GM12872 (cell line): ENCODE measurements at regions not wholly inside any gene's neighbourhood (a gene's known extent, or its start where the extent isn't known, plus 50 kb on each side); places are given as distances from the start of the nearest gene placed in this dataset.

Experiments used
- CTCF ChIP-seq: IDR thresholded peaks from 3 replicates; pipeline ENCODE4 v1.5.1; 2011; ENCODE audit warnings: low read depth, mild to moderate bottlenecking, low read length, moderate library complexity; ENCODE audit not compliant: insufficient read depth

GRCh38 chr4:63049278-63049677 lies 1360.0 kb downstream of the TECRL start:
- TF ChIP-seq CTCF: no peak

DNA sequence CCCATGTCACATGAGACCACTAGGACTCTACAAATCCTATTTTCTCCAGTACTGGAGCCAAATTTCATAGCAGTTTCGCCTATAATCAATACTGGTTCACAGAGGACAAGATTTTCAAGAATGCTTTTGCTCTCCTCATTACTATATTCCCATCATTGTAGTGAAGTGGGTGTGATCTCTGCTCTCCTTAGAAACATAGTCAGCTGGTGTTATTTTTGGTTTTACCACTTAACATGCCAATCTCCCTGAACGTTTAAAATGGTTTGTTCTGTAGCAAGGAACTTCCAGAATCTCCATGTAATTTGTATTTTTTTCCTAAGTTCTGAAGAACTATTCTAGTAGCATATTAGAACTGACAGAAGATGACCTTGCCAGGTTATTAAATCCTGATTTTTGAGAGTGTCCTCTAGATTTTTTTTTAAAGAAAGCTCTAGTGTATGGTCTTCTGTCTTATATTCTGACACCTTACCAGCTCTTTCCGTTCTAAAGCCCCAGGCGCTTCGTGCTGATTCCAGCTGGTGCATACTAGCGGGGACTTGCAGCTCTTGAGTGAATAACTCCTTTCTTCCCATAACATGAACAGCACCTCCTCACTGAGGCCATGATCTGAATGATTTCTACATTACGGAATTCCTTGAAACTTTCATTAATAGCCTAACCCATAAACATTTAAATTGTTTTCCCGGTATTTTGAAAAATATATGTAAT lies 1372.9 kb downstream of the TECRL start:
- TF ChIP-seq CTCF: no peak

DNA sequence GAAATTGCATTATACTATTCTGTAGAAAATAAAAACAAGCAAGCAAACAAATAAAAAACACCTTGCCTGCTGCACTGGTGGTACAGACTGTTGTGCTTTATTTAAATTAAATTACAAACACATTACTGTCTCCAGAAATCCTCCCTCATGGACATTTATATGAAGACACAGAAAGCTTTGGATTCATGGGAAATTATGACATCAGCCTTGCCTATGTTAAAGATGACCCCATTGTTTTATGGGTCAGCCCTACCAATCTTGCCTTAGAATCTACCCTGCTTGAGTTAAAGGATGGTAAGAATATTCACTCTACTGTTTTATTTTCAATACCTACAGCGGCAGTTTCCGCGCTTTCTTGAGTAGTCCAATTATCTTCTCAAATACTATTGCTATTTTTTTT lies 1379.9 kb downstream of the TECRL start:
- TF ChIP-seq CTCF: no peak

- no peak for TF ChIP-seq CTCF
Observed at GRCh38 chr4:63020661-63021060, 1388.6 kb downstream of the TECRL start.

- TF ChIP-seq CTCF: no peak
Observed at GRCh38 chr4:63017300-63017699, 1392.0 kb downstream of the TECRL start.

DNA sequence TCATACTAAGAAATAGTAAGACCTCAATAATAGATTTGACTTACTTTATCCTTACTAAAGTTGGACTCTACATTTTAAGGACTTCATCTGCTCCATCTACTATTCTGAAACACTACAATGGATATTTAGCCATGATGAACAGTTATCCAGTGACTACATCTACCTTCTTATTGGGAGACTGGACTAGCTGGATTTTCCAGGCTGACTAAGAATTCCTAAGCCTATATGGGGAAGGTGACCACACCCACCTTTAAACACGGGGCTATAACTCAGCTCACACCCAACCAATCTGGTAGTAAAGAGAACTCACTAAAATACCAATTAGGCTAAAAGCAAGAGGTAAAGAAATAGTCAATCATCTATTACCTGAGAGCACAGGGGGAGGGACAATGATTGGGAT lies 1438.4 kb downstream of the TECRL start:
- no peak for TF ChIP-seq CTCF

GRCh38 chr4:62960415-62960814 lies 1448.8 kb downstream of the TECRL start:
- TF ChIP-seq CTCF: no peak

DNA sequence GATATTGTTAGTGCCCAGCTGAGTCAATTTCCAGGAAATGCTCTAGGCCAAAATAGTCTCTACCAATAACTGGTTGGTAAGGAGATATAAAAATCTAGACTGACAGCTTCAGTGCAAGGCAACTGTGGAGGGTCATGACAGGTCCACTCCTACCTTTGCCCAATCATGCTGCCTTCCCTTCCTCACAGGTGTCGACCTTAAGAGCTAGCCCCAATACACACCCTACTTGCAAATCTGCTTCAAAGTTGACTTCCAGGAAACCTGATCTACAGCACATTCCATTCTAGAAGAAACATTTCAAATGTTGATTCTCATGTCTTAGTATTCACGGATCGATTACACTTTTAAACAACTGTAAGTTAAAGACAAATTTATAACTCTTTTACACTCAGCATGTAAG lies 1455.5 kb downstream of the TECRL start:
- TF ChIP-seq CTCF: no peak
